ENCODE measurements at regions not wholly inside any gene's neighbourhood (a gene's known extent, or its start where the extent isn't known, plus 50 kb on each side); places are given as distances from the start of the nearest gene placed in this dataset.
A peak's percentile ranks its signal among the peaks of the same experiment; 100 is the strongest.

DNA sequence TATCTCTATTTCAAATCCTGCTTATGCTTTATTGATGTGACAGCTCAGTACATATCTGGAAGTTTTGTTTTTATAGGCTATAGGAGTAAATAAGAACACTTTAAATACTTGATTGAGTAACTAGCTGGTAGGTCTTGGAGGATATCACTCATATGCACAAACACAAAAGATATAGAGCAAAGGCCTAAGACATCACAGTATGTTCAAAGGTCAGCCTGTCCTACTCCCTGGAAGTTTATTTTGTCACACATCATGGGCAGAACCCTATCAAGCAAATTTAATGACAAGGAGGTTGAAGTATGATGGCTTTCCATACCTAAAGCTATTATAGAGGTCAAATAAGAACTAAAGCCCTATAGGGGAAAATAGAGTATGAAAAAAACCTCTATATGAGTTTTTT, 70.0 kb upstream of the MS4A8 start:
- CTCF ChIA-PET, result no interaction called here
- BruUV-seq (replicated peaks), result no TSS peak
- Mint-ChIP-seq H3K4me1 (ENCODE audit: low read depth, unreplicated experiment) (no peaks in the 10 kb centered on the region), H3K27ac (ENCODE audit: unreplicated experiment) (no peak overlapping the region), H3K27me3 (ENCODE audit: unreplicated experiment) (no peaks in the 10 kb centered on the region), H3K4me3 (ENCODE audit: low read depth, unreplicated experiment) (no peak overlapping the region), H3K9me3 (ENCODE audit: low read depth, unreplicated experiment) (peaks cover 2% of the 10 kb centered on the region), H3K36me3 (ENCODE audit: insufficient read depth, unreplicated experiment) (no peaks in the 10 kb centered on the region)
- no peak for DNase-seq
- intact Hi-C loops (cut with micrococcal nuclease; ENCODE audit: unreplicated experiment), result no loop called here
- TF ChIP-seq CTCF (IDR thresholded peaks at IDR 0.05; ENCODE audit: unreplicated experiment), result no peak

DNA sequence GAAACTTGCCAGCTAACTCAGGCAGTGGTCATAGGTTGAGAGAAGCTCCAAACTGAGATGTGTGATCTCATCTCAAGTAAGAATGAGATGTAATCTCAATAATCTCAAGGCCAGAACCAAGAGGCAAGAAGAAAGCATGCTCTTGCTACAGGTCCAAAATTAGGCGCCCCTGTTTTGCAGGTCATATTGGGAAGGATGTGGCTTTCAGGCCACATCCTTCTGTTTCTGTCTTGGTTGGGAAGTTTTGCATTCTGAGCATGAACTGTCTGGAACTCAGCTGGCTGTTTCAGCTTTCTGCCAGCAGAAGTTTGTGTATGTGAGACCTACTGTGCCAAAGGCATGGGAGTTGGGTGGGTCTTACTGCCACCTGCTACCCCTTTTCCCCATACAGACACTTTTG, 67.5 kb upstream of the MS4A8 start:
- no peaks in the 10 kb centered on the region for H3K27me3 Mint-ChIP-seq (ENCODE audit: unreplicated experiment)
- no peaks in the 10 kb centered on the region for H3K36me3 Mint-ChIP-seq (ENCODE audit: insufficient read depth, unreplicated experiment)
- no peak for TF ChIP-seq CTCF (IDR thresholded peaks at IDR 0.05; ENCODE audit: unreplicated experiment)
- H3K9me3 Mint-ChIP-seq (ENCODE audit: low read depth, unreplicated experiment), result peaks cover under 1% of the 10 kb centered on the region
- CTCF ChIA-PET, result no interaction called here
- intact Hi-C loops (cut with micrococcal nuclease; ENCODE audit: unreplicated experiment), result no loop called here
- H3K27ac Mint-ChIP-seq (ENCODE audit: unreplicated experiment), result no peak overlapping the region
- no peak for DNase-seq
- no peak overlapping the region for H3K4me3 Mint-ChIP-seq (ENCODE audit: low read depth, unreplicated experiment)
- BruUV-seq (replicated peaks), result no TSS peak
- no peaks in the 10 kb centered on the region for H3K4me1 Mint-ChIP-seq (ENCODE audit: low read depth, unreplicated experiment)

GRCh38 chr11:60633645-60634044, 65.8 kb upstream of the MS4A8 start:
- no peaks in the 10 kb centered on the region for H3K4me1 Mint-ChIP-seq (ENCODE audit: low read depth, unreplicated experiment)
- TF ChIP-seq CTCF (IDR thresholded peaks at IDR 0.05; ENCODE audit: unreplicated experiment), result no peak
- H3K27ac Mint-ChIP-seq (ENCODE audit: unreplicated experiment), result no peak overlapping the region
- intact Hi-C loops (cut with micrococcal nuclease; ENCODE audit: unreplicated experiment), result no loop called here
- H3K9me3 Mint-ChIP-seq (ENCODE audit: low read depth, unreplicated experiment), result peaks cover 2% of the 10 kb centered on the region
- no peaks in the 10 kb centered on the region for H3K27me3 Mint-ChIP-seq (ENCODE audit: unreplicated experiment)
- CTCF ChIA-PET, result interaction anchor here (0.7 kb wide), 1 partner anchor 268 kb away, joined by 3 read pairs; no protein-coding TSS in a partner anchor
- DNase-seq, result no peak
- no peak overlapping the region for H3K4me3 Mint-ChIP-seq (ENCODE audit: low read depth, unreplicated experiment)
- H3K36me3 Mint-ChIP-seq (ENCODE audit: insufficient read depth, unreplicated experiment), result no peaks in the 10 kb centered on the region
- BruUV-seq (replicated peaks), result no TSS peak

DNA sequence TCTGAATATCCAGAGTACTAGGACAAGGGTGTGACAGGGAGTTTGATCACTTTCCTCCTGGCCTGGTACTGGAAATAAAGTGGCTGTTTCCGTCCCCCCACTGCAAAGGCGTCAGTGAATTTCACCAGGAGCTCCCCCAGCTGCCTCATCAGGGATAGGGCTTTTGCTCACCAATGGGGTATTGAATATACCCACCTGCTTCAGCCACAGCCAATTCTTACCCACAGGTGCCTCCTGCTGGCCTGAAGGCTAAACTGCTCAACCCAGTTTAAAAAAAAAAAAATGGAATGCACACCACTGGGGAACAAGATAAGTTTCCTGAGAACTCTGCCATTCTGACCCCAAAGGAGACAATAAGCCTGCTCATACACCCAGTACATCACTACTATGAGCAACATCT, 65.3 kb upstream of the MS4A8 start:
- H3K27ac Mint-ChIP-seq (ENCODE audit: unreplicated experiment), result no peak overlapping the region
- peak; percentile 10 for DNase-seq
- no peaks in the 10 kb centered on the region for H3K27me3 Mint-ChIP-seq (ENCODE audit: unreplicated experiment)
- BruUV-seq (replicated peaks), result no TSS peak
- no peak for TF ChIP-seq CTCF (IDR thresholded peaks at IDR 0.05; ENCODE audit: unreplicated experiment)
- H3K9me3 Mint-ChIP-seq (ENCODE audit: low read depth, unreplicated experiment), result peaks cover 2% of the 10 kb centered on the region
- no peaks in the 10 kb centered on the region for H3K36me3 Mint-ChIP-seq (ENCODE audit: insufficient read depth, unreplicated experiment)
- CTCF ChIA-PET, result interaction anchor here (0.7 kb wide), 1 partner anchor 268 kb away, joined by 3 read pairs; no protein-coding TSS in a partner anchor
- no peak overlapping the region for H3K4me3 Mint-ChIP-seq (ENCODE audit: low read depth, unreplicated experiment)
- intact Hi-C loops (cut with micrococcal nuclease; ENCODE audit: unreplicated experiment), result no loop called here
- no peaks in the 10 kb centered on the region for H3K4me1 Mint-ChIP-seq (ENCODE audit: low read depth, unreplicated experiment)

All from Calu3 (cell line).